Fibroblast of lung (primary cell): ENCODE measurements at regions not wholly inside any gene's neighbourhood (a gene's known extent, or its start where the extent isn't known, plus 50 kb on each side); places are given as distances from the start of the nearest gene placed in this dataset.

Source experiments
- CTCF ChIP-seq, 2 donors: IDR thresholded peaks in 1 of 2; conservative IDR thresholded peaks in 1 of 2; 1 replicate in 1 of 2; 2 replicates in 1 of 2; pipeline ENCODE4 v1.5.1; 2011 to 2012; ENCODE audit warnings: low read length in 2 of 2, control low read depth in 1 of 2, inconsistent platforms in 1 of 2, low read depth in 1 of 2, mild to moderate bottlenecking in 1 of 2
- EZH2 ChIP-seq: IDR thresholded peaks from 2 replicates; pipeline ENCODE4 v1.5.1; 2012; ENCODE audit warnings: low read length, control low read depth, mild to moderate bottlenecking; ENCODE audit errors: missing control alignments

GRCh38 chr5:6989230-6989629 is 276.0 kb downstream of the TENT4A start:
- TF ChIP-seq CTCF (conservative IDR thresholded peaks at IDR 0.05 in 1 of 2, IDR thresholded peaks at IDR 0.05 in 1 of 2; ENCODE audit: low read depth in 1 of 2, low read length in 2 of 2): no peak
- TF ChIP-seq EZH2: no peak
